ENCODE measurements at regions not wholly inside any gene's neighbourhood (a gene's known extent, or its start where the extent isn't known, plus 50 kb on each side); places are given as distances from the start of the nearest gene placed in this dataset.

GRCh38 chrX:66912417-66912816 lies 273.5 kb upstream of the EDA2R start:
- RAD21 ChIA-PET (ENCODE audit: low non-redundant PET in 1 of 2, low total read pairs in 2 of 2, uncharacterized antibody in 2 of 2, unreplicated experiment in 2 of 2): no interaction called here
- Histone ChIP-seq H4K20me1 (ENCODE audit: insufficient read depth) (no peaks in the 10 kb centered on the region), H3K27ac (ENCODE audit: low read depth, low read length) (no peak overlapping the region), H3K9me2 (ENCODE audit: insufficient read depth) (no peaks in the 10 kb centered on the region), H3K27me3 (ENCODE audit: insufficient read depth, low read length) (no peaks in the 10 kb centered on the region), H2AFZ (ENCODE audit: low read depth, low read length, poor library complexity, severe bottlenecking) (no peak overlapping the region), H3K4me3 (replicated peaks in 1 of 2; ENCODE audit: low read depth in 1 of 2, low read length in 2 of 2) (no peak overlapping the region), H3K79me2 (ENCODE audit: insufficient read depth, low read length) (no peaks in the 10 kb centered on the region), H3K9ac (ENCODE audit: low read length) (no peak overlapping the region), H3K36me3 (ENCODE audit: control insufficient read depth in 1 of 2, insufficient read depth in 2 of 2, low read length in 2 of 2) (no peaks in the 10 kb centered on the region), H3K9me3 (ENCODE audit: control insufficient read depth in 1 of 2, insufficient read depth in 1 of 2, low read depth in 1 of 2, low read length in 2 of 2) (no peaks in the 10 kb centered on the region; a peak in 1 of 4 replicates), H3K4me1 (ENCODE audit: control insufficient read depth in 1 of 2, insufficient read depth in 2 of 2, low read length in 2 of 2) (no peaks in the 10 kb centered on the region), H3K4me2 (ENCODE audit: low read length) (no peak overlapping the region)
- CTCF ChIA-PET: no interaction called here
- POLR2A ChIA-PET: no interaction called here
- no peak for ATAC-seq
- intact Hi-C loops (cut with micrococcal nuclease): no loop called here
- BruUV-seq (replicated peaks): no TSS peak
- TF ChIP-seq SRF (IDR thresholded peaks at IDR 0.05; ENCODE audit: low read depth) (no peak), CBX3 (IDR thresholded peaks at IDR 0.05; ENCODE audit: low read depth) (no peak), EZH2 (IDR thresholded peaks at IDR 0.05) (no peak), EGR1 (IDR thresholded peaks at IDR 0.05; ENCODE audit: low read depth) (no peak)
- DNase-seq (ENCODE audit: low read depth, low spot score): no peak

- Histone ChIP-seq H3K4me3 (replicated peaks in 1 of 2; ENCODE audit: low read depth in 1 of 2, low read length in 2 of 2) (no peak overlapping the region), H3K9me2 (ENCODE audit: insufficient read depth) (no peaks in the 10 kb centered on the region), H3K4me1 (ENCODE audit: control insufficient read depth in 1 of 2, insufficient read depth in 2 of 2, low read length in 2 of 2) (no peaks in the 10 kb centered on the region), H3K9ac (ENCODE audit: low read length) (no peak overlapping the region), H3K79me2 (ENCODE audit: insufficient read depth, low read length) (no peaks in the 10 kb centered on the region), H4K20me1 (ENCODE audit: insufficient read depth) (no peaks in the 10 kb centered on the region), H3K27ac (ENCODE audit: low read depth, low read length) (no peak overlapping the region), H3K9me3 (ENCODE audit: control insufficient read depth in 1 of 2, insufficient read depth in 1 of 2, low read depth in 1 of 2, low read length in 2 of 2) (no peaks in the 10 kb centered on the region; a peak in 1 of 4 replicates), H3K27me3 (ENCODE audit: insufficient read depth, low read length) (no peaks in the 10 kb centered on the region), H2AFZ (ENCODE audit: low read depth, low read length, poor library complexity, severe bottlenecking) (no peak overlapping the region), H3K4me2 (ENCODE audit: low read length) (no peak overlapping the region), H3K36me3 (ENCODE audit: control insufficient read depth in 1 of 2, insufficient read depth in 2 of 2, low read length in 2 of 2) (no peaks in the 10 kb centered on the region)
- BruUV-seq (replicated peaks): no TSS peak
- RAD21 ChIA-PET (ENCODE audit: low non-redundant PET in 1 of 2, low total read pairs in 2 of 2, uncharacterized antibody in 2 of 2, unreplicated experiment in 2 of 2): no interaction called here
- POLR2A ChIA-PET: no interaction called here
- no peak for TF ChIP-seq SP1 (IDR thresholded peaks at IDR 0.05; ENCODE audit: low read depth)
- no peak for TF ChIP-seq POLR2A (IDR thresholded peaks at IDR 0.05; ENCODE audit: borderline replicate concordance, extremely low read depth, insufficient read depth, insufficient read length)
- TF ChIP-seq REST (IDR thresholded peaks at IDR 0.05; ENCODE audit: low read depth): no peak
- no peak for TF ChIP-seq FOSL1 (IDR thresholded peaks at IDR 0.05; ENCODE audit: low read depth)
- TF ChIP-seq EZH2phosphoT487 (IDR thresholded peaks at IDR 0.05; ENCODE audit: borderline replicate concordance): no peak
- no peak for TF ChIP-seq EGR1 (IDR thresholded peaks at IDR 0.05; ENCODE audit: low read depth)
- TF ChIP-seq POLR2AphosphoS5 (IDR thresholded peaks at IDR 0.05; ENCODE audit: low read depth, low read length): no peak
- no peak for TF ChIP-seq ELF1 (IDR thresholded peaks at IDR 0.05; ENCODE audit: borderline replicate concordance, low read depth)
- no peak for TF ChIP-seq ZNF274 (IDR thresholded peaks at IDR 0.05; ENCODE audit: low read depth, low read length)
- TF ChIP-seq YY1 (IDR thresholded peaks at IDR 0.05; ENCODE audit: extremely low read depth, insufficient replicate concordance, low read depth, low read length): no peak
- TF ChIP-seq MAX (IDR thresholded peaks at IDR 0.05): no peak
- TF ChIP-seq CEBPB (IDR thresholded peaks at IDR 0.05; ENCODE audit: low read depth): no peak
- no peak for TF ChIP-seq SIN3A (IDR thresholded peaks at IDR 0.05; ENCODE audit: low read depth)
- no peak for TF ChIP-seq ZFX (IDR thresholded peaks at IDR 0.05)
- intact Hi-C loops (cut with micrococcal nuclease): no loop called here
- ATAC-seq: no peak
- no peak for DNase-seq (ENCODE audit: low read depth, low spot score)
- CTCF ChIA-PET: no interaction called here
Observed at GRCh38 chrX:66902081-66902480, 263.2 kb upstream of the EDA2R start.

Data from HCT116 (cell line).